ENCODE measurements at regions not wholly inside any gene's neighbourhood (a gene's known extent, or its start where the extent isn't known, plus 50 kb on each side); places are given as distances from the start of the nearest gene placed in this dataset.

DNA sequence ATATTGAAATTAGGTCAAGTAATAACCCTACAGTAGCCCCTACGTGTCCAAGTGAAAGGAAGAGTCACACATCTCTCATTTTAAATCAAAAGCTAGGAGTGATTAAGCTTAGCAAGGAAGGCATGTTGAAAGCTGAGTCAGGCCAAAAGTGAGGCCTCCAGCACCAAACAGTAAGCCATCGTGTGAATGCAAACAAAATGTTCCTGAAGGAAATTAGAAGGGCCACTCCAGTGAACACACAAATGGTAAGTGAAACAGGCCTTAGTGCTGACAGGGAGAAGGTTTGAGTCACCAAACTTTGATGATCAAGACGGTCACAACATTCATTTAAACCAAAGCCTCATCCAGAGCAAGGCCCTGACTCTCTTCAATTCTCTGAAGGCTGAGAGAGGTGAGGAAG is 127.2 kb downstream of the SHANK2 start:
- no peak for DNase-seq
- H3K4me3 ChIP-seq, result no peak overlapping the region
- no peak overlapping the region for H3K9ac ChIP-seq (ENCODE audit: low read depth in 2 of 2, low read length in 2 of 2)
- no peaks in the 10 kb centered on the region for H3K36me3 ChIP-seq
- intact Hi-C loops (cut with DNase I), result no loop called here
- H3K27ac ChIP-seq, result no peak overlapping the region
- no peaks in the 10 kb centered on the region for H3K4me1 ChIP-seq
- no peaks in the 10 kb centered on the region for H3K27me3 ChIP-seq
- no peaks in the 10 kb centered on the region for H3K9me3 ChIP-seq
- TF ChIP-seq CTCF (IDR thresholded peaks at IDR 0.05), result no peak

- no peak overlapping the region for H3K9ac ChIP-seq (ENCODE audit: low read depth in 2 of 2, low read length in 2 of 2)
- no peak for DNase-seq
- intact Hi-C loops (cut with DNase I), result loop anchor here (5.0 kb wide), 1 partner anchor 218 kb away; no protein-coding TSS in a partner anchor
- H3K4me3 ChIP-seq, result no peak overlapping the region
- no peaks in the 10 kb centered on the region for H3K9me3 ChIP-seq
- no peaks in the 10 kb centered on the region for H3K27me3 ChIP-seq
- no peaks in the 10 kb centered on the region for H3K36me3 ChIP-seq
- no peaks in the 10 kb centered on the region for H3K4me1 ChIP-seq
- no peak overlapping the region for H3K27ac ChIP-seq
- no peak for TF ChIP-seq CTCF (IDR thresholded peaks at IDR 0.05)
Observed at GRCh38 chr11:71124127-71124526, 128.2 kb downstream of the SHANK2 start.

DNA sequence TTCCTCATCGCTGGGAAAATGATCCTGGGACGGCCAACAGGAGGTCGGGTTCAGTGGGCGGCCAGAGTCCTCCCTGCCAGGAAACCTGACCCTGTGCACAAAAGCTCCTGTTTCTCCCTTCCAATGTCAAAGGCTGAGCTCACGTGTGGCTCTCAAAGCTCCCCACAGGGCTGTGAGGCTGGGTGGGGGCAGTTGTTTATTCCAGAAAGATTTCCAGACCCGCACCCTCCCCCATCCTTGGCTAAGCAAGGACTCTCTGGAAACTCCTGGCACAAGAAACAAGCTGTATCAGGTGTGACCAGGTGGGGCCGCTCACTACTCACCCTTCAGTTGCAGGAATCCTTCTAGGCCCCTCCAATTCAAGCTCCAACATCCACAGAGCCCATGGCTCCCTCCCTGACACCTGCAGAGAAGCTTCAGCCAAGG is 131.9 kb downstream of the SHANK2 start:
- no peaks in the 10 kb centered on the region for H3K36me3 ChIP-seq
- no peak overlapping the region for H3K4me3 ChIP-seq
- no peak for TF ChIP-seq CTCF (IDR thresholded peaks at IDR 0.05)
- H3K27ac ChIP-seq, result no peak overlapping the region
- no peaks in the 10 kb centered on the region for H3K9me3 ChIP-seq
- DNase-seq, result peak; percentile 29
- H3K27me3 ChIP-seq, result no peaks in the 10 kb centered on the region
- H3K4me1 ChIP-seq, result no peaks in the 10 kb centered on the region
- intact Hi-C loops (cut with DNase I), result loop anchor here (5.0 kb wide), 1 partner anchor 222 kb away; no protein-coding TSS in a partner anchor
- no peak overlapping the region for H3K9ac ChIP-seq (ENCODE audit: low read depth in 2 of 2, low read length in 2 of 2)

DNA sequence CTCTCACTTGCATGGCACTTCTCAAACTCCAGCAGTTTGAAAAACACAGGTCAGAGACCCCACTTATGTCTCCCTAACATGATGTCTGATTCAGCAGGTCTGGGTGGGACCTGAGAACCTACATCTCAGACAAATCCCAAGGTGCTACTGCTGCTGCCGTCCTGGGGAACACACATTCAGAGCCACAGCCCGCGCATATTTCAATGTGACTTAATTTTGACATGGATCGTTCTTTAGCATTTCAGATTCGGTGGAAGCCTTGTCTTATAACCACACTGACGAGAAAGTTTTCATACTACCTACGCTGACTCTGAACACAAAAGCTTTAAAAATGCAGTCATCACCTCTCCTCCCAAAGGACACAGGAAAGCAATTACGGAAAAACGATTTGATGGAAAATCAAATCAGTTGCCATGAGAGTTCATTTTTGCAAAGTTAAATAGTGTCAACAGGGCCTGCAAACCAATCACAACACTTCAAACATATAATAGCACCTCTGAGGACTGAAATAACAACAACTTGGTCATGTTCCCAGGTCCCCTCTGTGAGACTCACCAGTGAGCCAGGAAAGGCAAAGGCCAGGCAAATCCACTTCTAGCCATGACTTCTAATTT is 132.6 kb downstream of the SHANK2 start:
- no peak for TF ChIP-seq CTCF (IDR thresholded peaks at IDR 0.05)
- no peak overlapping the region for H3K9ac ChIP-seq (ENCODE audit: low read depth in 2 of 2, low read length in 2 of 2)
- no peak for DNase-seq
- no peaks in the 10 kb centered on the region for H3K27me3 ChIP-seq
- H3K4me3 ChIP-seq, result no peak overlapping the region
- no peaks in the 10 kb centered on the region for H3K36me3 ChIP-seq
- no peak overlapping the region for H3K27ac ChIP-seq
- intact Hi-C loops (cut with DNase I), result loop anchor here (5.0 kb wide), 1 partner anchor 223 kb away; no protein-coding TSS in a partner anchor
- H3K4me1 ChIP-seq, result no peaks in the 10 kb centered on the region
- H3K9me3 ChIP-seq, result no peaks in the 10 kb centered on the region

- no peak overlapping the region for H3K27ac ChIP-seq
- H3K36me3 ChIP-seq, result no peaks in the 10 kb centered on the region
- no peaks in the 10 kb centered on the region for H3K27me3 ChIP-seq
- H3K9ac ChIP-seq (ENCODE audit: low read depth in 2 of 2, low read length in 2 of 2), result no peak overlapping the region
- no peaks in the 10 kb centered on the region for H3K9me3 ChIP-seq
- intact Hi-C loops (cut with DNase I), result no loop called here
- no peak overlapping the region for H3K4me3 ChIP-seq
- no peak for TF ChIP-seq CTCF (IDR thresholded peaks at IDR 0.05)
- H3K4me1 ChIP-seq, result no peaks in the 10 kb centered on the region
- DNase-seq, result no peak
Observed at GRCh38 chr11:71118671-71119250, 133.6 kb downstream of the SHANK2 start.

All from colonic mucosa (tissue), 4 donors.